SW 1271 (cell line): ENCODE measurements at regions not wholly inside any gene's neighbourhood (a gene's known extent, or its start where the extent isn't known, plus 50 kb on each side); places are given as distances from the start of the nearest gene placed in this dataset.
A peak's percentile ranks its signal among the peaks of the same experiment; 100 is the strongest.
"Not testable (repeated sequence)": the region's sequence is repeated elsewhere in the genome, so short reads cannot be mapped to it uniquely, and the experiment has no call there.

Experiments used
- DNase-seq, 2 experiments: peaks; one replicate each; lab custom pipeline; 2025; lab: John Stamatoyannopoulos, UW

GRCh38 chr5:27810458-27810857, 772.1 kb upstream of the CDH9 start:
- DNase-seq = no peak

- DNase-seq = no peak
Observed at GRCh38 chr5:27797220-27797619, 758.8 kb upstream of the CDH9 start.

GRCh38 chr5:27788184-27788583, 749.8 kb upstream of the CDH9 start:
- DNase-seq = no peak

DNA sequence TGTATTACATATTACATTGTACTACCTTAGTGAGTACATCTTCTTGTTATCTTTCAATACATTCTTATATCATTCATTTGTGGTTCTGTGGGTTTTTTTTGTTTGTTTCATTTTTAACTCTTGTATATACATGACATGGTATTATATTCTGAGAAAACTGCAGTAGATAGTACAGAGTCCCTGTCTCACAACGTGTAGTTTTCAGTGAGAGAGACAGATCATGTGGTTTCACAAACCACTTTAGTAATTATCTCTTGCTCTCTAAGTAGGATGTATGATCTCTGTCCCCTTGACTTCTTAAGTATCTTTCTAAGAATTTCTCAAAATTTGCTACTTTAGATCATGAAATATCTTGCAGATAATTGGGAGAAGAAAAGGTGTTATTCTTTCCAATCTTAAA, 745.9 kb upstream of the CDH9 start:
- DNase-seq = no peak

DNA sequence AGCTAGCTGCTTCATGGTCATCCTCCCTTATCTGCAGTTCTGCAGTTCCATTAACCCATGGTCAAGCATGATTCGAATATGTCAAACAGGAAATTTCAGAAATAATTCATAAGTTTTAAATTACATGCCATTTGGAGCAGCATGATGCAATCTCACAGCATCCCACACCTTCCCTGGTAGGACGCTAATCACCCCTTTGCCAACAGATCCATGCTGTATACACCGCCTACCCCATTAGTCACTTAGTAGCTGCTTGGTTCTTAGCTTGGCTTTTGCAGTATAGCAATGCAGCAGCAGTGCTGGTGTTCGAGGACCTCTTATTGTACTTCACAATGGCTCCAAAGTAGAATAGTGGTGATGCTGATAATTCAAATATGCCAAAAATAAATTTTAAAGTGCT, 739.7 kb upstream of the CDH9 start:
- DNase-seq = no peak

- no peak for DNase-seq
Observed at GRCh38 chr5:27773636-27774035, 735.2 kb upstream of the CDH9 start.

- no peak for DNase-seq
Observed at GRCh38 chr5:27773166-27773565, 734.8 kb upstream of the CDH9 start.

DNA sequence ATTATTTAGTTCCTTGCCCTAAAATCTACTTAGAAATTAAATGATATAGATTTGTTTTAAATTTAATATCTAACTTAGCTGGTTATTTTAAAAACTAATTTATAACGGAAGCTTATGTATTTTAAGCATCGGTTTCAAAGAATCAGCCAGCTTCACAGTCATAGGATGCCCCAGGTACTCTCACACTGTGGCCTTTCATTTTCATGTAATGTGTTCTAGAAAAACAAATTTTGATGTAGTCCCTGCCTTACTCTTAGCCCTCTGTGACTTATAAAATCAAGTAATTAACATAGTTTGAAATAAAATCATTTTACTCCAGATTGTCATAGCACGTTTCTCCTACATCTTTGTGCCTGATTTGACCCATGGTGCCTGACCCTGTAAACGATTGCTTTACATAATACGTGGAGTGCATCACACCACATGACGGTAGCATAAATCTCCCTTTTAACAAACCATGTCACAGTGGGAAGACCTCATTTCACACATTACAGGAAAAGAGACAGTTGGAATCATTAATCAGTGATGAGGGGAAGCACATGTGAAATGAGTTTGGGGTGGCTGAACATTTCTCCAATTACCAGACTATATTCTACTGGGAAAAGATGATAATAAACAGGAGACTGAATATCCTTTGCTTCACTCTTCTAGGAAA, 731.5 kb upstream of the CDH9 start:
- no peak for DNase-seq

GRCh38 chr5:27748847-27749246, 710.5 kb upstream of the CDH9 start:
- DNase-seq = peak in 1 of 2 experiments; percentile 48

GRCh38 chr5:27743383-27743979, 705.1 kb upstream of the CDH9 start:
- DNase-seq = not testable (repeated sequence)

- DNase-seq = no peak
Observed at GRCh38 chr5:27742805-27743204, 704.4 kb upstream of the CDH9 start.

- no peak for DNase-seq
Observed at GRCh38 chr5:27734838-27735237, 696.5 kb upstream of the CDH9 start.

GRCh38 chr5:27733237-27733636, 694.9 kb upstream of the CDH9 start:
- DNase-seq = no peak

DNA sequence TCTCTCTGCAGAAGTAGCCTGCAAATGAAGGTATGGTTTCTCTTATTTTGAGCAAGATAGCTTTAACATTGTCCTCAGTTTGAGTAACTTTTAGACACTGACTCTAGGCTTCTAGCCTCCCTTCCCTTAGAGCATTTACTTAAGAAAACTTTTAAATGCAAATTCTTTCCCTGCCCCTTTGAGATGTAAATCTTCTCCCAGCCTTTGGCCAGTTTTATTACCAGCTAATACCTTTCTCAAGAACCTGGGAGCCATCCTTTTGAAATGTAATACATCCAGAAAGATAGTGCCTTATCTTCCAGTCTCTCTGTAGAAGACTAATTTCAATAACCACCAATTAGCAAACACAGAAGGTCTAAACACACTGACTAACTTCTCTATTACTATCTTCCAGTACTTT, 688.9 kb upstream of the CDH9 start:
- no peak for DNase-seq

DNA sequence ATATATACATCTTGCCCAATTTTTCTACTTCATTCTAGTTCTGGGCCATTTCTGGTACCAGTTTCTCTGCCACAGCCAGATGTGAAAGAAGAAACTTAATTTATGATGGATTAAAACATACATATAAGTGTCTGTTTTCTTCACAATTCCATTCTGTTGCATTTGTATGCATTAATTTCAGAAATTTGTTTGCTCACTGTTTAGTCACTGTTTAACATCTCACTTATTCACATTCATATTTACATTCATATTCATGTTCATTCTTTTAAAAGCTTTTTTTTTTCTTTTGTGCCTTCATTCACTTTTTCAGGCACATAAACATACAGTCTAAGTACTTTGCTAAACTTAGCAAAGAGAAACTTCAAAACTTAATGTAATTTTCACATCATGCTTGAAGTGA, 684.0 kb upstream of the CDH9 start:
- no peak for DNase-seq

GRCh38 chr5:27708534-27708933, 670.1 kb upstream of the CDH9 start:
- peak; percentile 62 to 86 for DNase-seq

GRCh38 chr5:27706832-27707231, 668.4 kb upstream of the CDH9 start:
- DNase-seq = peak in 1 of 2 experiments; percentile 75

DNA sequence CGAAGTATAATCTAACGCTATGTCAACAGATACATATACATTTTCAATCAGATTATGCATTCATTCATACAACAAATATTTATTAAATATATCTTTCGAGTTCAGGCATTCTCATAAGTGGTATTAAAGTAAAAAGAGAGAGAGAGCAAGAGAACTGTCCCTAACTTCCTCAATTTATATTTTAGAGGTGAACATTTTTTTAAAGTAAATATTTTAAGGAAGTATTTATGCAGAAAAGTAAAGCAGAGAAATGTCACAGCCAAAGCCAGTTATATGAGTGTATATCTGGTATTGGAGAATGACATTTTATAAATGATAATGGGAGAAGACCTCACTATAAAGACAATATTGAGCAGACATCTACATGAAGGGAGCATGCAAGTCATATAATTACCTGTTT, 667.3 kb upstream of the CDH9 start:
- no peak for DNase-seq

- DNase-seq = peak; percentile 53 to 90
Observed at GRCh38 chr5:27701931-27702903, 663.8 kb upstream of the CDH9 start.

- DNase-seq = no peak
Observed at GRCh38 chr5:27700526-27700925, 662.1 kb upstream of the CDH9 start.

GRCh38 chr5:27682600-27682999, 644.2 kb upstream of the CDH9 start:
- DNase-seq = peak in 1 of 2 experiments; percentile 30

DNA sequence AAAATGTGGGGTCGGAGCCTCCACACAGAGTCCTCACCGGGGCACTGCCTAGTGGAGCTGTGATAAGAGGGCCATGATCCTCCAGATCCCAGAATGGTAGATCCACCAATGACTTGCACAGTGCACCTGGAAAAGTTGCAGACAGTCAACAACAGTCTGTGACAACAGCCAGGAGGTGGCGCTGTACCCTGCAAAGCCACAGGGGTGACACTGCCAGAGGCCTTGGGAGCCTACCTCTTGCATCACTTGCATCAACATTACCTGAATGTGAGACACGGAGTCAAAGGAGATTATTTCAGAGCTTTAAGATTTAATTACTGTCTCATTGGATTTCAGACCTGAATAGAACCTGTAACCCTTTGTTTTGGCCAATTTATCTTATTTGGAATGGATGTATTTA, 614.1 kb upstream of the CDH9 start:
- DNase-seq = peak in 1 of 2 experiments; percentile 26
